ENCODE measurements at regions not wholly inside any gene's neighbourhood (a gene's known extent, or its start where the extent isn't known, plus 50 kb on each side); places are given as distances from the start of the nearest gene placed in this dataset.

DNA sequence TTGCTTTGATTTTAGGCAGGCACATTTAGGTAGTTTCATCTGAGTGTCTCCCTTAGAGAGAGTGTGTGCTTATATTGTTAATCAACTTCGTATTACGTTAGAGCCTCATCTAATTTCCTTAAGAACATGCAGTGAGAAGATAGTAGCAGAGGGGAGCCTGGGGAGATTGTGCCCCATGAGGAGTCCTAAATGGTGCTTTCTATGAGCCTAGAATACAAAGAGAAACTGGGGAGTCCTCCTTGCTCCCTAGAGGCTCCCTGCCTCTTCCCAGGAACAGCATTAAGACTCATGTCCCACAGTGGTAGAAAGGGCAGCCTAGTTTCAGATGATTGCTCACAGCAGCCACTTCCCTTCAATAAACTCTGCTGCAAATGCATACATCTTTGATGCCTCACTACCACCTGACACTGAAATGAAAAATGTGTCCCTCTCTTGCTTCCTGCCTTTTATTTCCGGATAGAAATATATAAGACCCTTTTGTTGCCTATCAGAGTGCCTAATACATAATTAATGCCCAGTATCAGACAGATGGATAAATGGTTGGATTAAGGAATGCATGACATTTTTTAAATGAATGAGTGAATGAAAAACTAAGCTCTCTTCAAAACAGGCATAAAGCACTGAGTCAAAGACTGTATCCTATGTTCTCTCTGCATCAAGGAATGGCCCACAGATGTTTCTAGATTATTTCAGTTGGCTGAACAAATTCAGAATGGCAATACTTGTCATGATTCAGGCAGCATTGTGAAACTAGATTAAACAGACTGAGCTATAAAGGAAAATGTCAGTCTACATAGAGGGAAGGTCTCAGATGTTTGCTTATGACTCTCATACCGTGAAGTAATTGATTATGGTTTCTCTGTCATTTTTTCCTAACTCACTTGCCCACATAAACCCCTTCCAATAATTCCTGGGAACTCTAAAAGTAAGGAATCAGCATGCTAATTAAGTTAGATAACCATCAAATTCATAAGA is 362.1 kb downstream of the LRRC3B start:
- CTCF ChIA-PET, result no interaction called here
- H3K36me3 ChIP-seq (ENCODE audit: insufficient read depth, low read length), result no peaks in the 10 kb centered on the region
- no peak overlapping the region for H3K27ac Mint-ChIP-seq
- DNase-seq, result no peak
- no peaks in the 10 kb centered on the region for H3K36me3 Mint-ChIP-seq
- H3K9me3 ChIP-seq (ENCODE audit: low read length), result no peaks in the 10 kb centered on the region
- no peak overlapping the region for H3K27ac ChIP-seq (ENCODE audit: low read depth, low read length)
- peaks cover 0 to 4% (median 0%) of the 10 kb centered on the region in 5 donors for H3K9me3 Mint-ChIP-seq
- H3K4me1 Mint-ChIP-seq, result no peaks in the 10 kb centered on the region
- H3K4me3 ChIP-seq (ENCODE audit: low read length), result no peak overlapping the region
- no peak overlapping the region for H3K4me3 Mint-ChIP-seq
- H3K4me1 ChIP-seq (ENCODE audit: insufficient read depth, low read length), result no peaks in the 10 kb centered on the region
- POLR2A ChIA-PET, result no interaction called here
- no peaks in the 10 kb centered on the region for H3K27me3 ChIP-seq (ENCODE audit: insufficient read depth, low read length, poor library complexity, severe bottlenecking)
- H3K27me3 Mint-ChIP-seq, result no peaks in the 10 kb centered on the region

GRCh38 chr3:26989037-26989436 is 366.5 kb downstream of the LRRC3B start:
- H3K27me3 ChIP-seq (ENCODE audit: insufficient read depth, low read length, poor library complexity, severe bottlenecking), result no peaks in the 10 kb centered on the region
- peaks cover 0 to 9% (median 5%) of the 10 kb centered on the region in 5 donors for H3K9me3 Mint-ChIP-seq
- no peaks in the 10 kb centered on the region for H3K4me1 Mint-ChIP-seq
- no peak overlapping the region for H3K4me3 Mint-ChIP-seq
- CTCF ChIA-PET, result no interaction called here
- no peaks in the 10 kb centered on the region for H3K9me3 ChIP-seq (ENCODE audit: low read length)
- no peaks in the 10 kb centered on the region for H3K4me1 ChIP-seq (ENCODE audit: insufficient read depth, low read length)
- no peak overlapping the region for H3K27ac ChIP-seq (ENCODE audit: low read depth, low read length)
- no peak overlapping the region for H3K4me3 ChIP-seq (ENCODE audit: low read length)
- H3K27ac Mint-ChIP-seq, result no peak overlapping the region
- DNase-seq, result no peak
- H3K36me3 ChIP-seq (ENCODE audit: insufficient read depth, low read length), result no peaks in the 10 kb centered on the region
- no peaks in the 10 kb centered on the region for H3K27me3 Mint-ChIP-seq
- H3K36me3 Mint-ChIP-seq, result no peaks in the 10 kb centered on the region
- POLR2A ChIA-PET, result no interaction called here

- CTCF ChIA-PET, result no interaction called here
- H3K4me1 Mint-ChIP-seq, result no peaks in the 10 kb centered on the region
Measured at GRCh38 chr3:26997226-26997625, 372.0 kb downstream of the NEK10 start.

GRCh38 chr3:27010834-27011233 is 358.3 kb downstream of the NEK10 start:
- H3K4me1 ChIP-seq (ENCODE audit: insufficient read depth, low read length), result no peaks in the 10 kb centered on the region
- H3K27me3 ChIP-seq (ENCODE audit: insufficient read depth, low read length, poor library complexity, severe bottlenecking), result no peaks in the 10 kb centered on the region
- DNase-seq, result no peak
- ChIA-PET POLR2A (no interaction called here), CTCF (no interaction called here)
- no peaks in the 10 kb centered on the region for H3K36me3 ChIP-seq (ENCODE audit: insufficient read depth, low read length)
- H3K4me3 ChIP-seq (ENCODE audit: low read length), result no peak overlapping the region
- Mint-ChIP-seq H3K4me1 (no peaks in the 10 kb centered on the region), H3K36me3 (no peaks in the 10 kb centered on the region), H3K4me3 (no peak overlapping the region), H3K27me3 (no peaks in the 10 kb centered on the region), H3K27ac (no peak overlapping the region), H3K9me3 (peaks cover 0 to 5% (median 0%) of the 10 kb centered on the region in 5 donors)
- H3K27ac ChIP-seq (ENCODE audit: low read depth, low read length), result no peak overlapping the region
- no peaks in the 10 kb centered on the region for H3K9me3 ChIP-seq (ENCODE audit: low read length)

More at GRCh38 chr3:26997226-26997625, 372.0 kb downstream of the NEK10 start:
- H3K36me3 Mint-ChIP-seq, result no peaks in the 10 kb centered on the region
- peaks cover 0 to 1% of the 10 kb centered on the region in 2 donors for H3K27me3 Mint-ChIP-seq
- peaks cover 0 to 11% (median 6%) of the 10 kb centered on the region in 5 donors for H3K9me3 Mint-ChIP-seq
- no peak overlapping the region for H3K27ac ChIP-seq (ENCODE audit: low read depth, low read length)
- no peak overlapping the region for H3K4me3 ChIP-seq (ENCODE audit: low read length)
- H3K27ac Mint-ChIP-seq, result no peak overlapping the region
- DNase-seq, result no peak
- H3K9me3 ChIP-seq (ENCODE audit: low read length), result no peaks in the 10 kb centered on the region
- POLR2A ChIA-PET, result no interaction called here
- H3K36me3 ChIP-seq (ENCODE audit: insufficient read depth, low read length), result no peaks in the 10 kb centered on the region
- no peaks in the 10 kb centered on the region for H3K27me3 ChIP-seq (ENCODE audit: insufficient read depth, low read length, poor library complexity, severe bottlenecking)
- H3K4me3 Mint-ChIP-seq, result no peak overlapping the region
- no peaks in the 10 kb centered on the region for H3K4me1 ChIP-seq (ENCODE audit: insufficient read depth, low read length)

- no peak overlapping the region for H3K27ac Mint-ChIP-seq
- no peaks in the 10 kb centered on the region for H3K36me3 Mint-ChIP-seq
- Histone ChIP-seq H3K4me3 (ENCODE audit: low read length) (no peak overlapping the region), H3K27ac (ENCODE audit: low read depth, low read length) (no peak overlapping the region), H3K9me3 (ENCODE audit: low read length) (no peaks in the 10 kb centered on the region), H3K36me3 (ENCODE audit: insufficient read depth, low read length) (no peaks in the 10 kb centered on the region), H3K4me1 (ENCODE audit: insufficient read depth, low read length) (no peaks in the 10 kb centered on the region), H3K27me3 (ENCODE audit: insufficient read depth, low read length, poor library complexity, severe bottlenecking) (no peaks in the 10 kb centered on the region)
- no peak overlapping the region for H3K4me3 Mint-ChIP-seq
- DNase-seq, result no peak
- ChIA-PET POLR2A (no interaction called here), CTCF (no interaction called here)
- H3K27me3 Mint-ChIP-seq, result no peaks in the 10 kb centered on the region
- H3K4me1 Mint-ChIP-seq, result no peaks in the 10 kb centered on the region
- H3K9me3 Mint-ChIP-seq, result peaks cover 0 to 5% (median 0%) of the 10 kb centered on the region in 5 donors
Measured at GRCh38 chr3:27022096-27022761, 347.0 kb downstream of the NEK10 start.

- POLR2A ChIA-PET, result no interaction called here
- Histone ChIP-seq H3K27ac (ENCODE audit: low read depth, low read length) (no peak overlapping the region), H3K4me1 (ENCODE audit: insufficient read depth, low read length) (no peaks in the 10 kb centered on the region), H3K27me3 (ENCODE audit: insufficient read depth, low read length, poor library complexity, severe bottlenecking) (no peaks in the 10 kb centered on the region), H3K9me3 (ENCODE audit: low read length) (no peaks in the 10 kb centered on the region), H3K4me3 (ENCODE audit: low read length) (no peak overlapping the region), H3K36me3 (ENCODE audit: insufficient read depth, low read length) (no peaks in the 10 kb centered on the region)
- DNase-seq, result no peak
- Mint-ChIP-seq H3K4me3 (no peak overlapping the region), H3K36me3 (no peaks in the 10 kb centered on the region), H3K4me1 (no peaks in the 10 kb centered on the region), H3K27me3 (no peaks in the 10 kb centered on the region), H3K27ac (no peak overlapping the region), H3K9me3 (peaks cover 0 to 3% (median 0%) of the 10 kb centered on the region in 5 donors)
- CTCF ChIA-PET, result no interaction called here
Measured at GRCh38 chr3:27024493-27024892, 344.7 kb downstream of the NEK10 start.

DNA sequence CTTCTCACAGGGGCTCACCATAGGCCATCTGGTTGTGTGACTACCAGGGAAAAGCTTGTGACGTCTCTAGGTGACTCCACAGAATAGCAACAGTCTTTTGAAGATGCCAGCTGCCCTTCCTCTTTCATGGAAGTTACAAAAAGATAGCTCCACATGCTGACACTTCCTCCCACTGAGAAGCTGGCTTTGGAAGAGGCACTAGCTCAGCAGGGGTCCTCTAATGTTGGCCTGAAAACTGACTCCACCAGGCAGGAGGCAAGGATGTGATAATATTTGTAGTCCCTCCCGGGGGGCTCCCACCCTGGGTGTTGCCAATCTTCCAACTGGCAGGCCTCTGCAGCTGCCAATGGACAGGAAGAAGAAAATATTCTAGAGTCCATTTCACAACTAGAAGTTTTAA is 343.5 kb downstream of the NEK10 start:
- Histone ChIP-seq H3K36me3 (ENCODE audit: insufficient read depth, low read length) (no peaks in the 10 kb centered on the region), H3K27ac (ENCODE audit: low read depth, low read length) (no peak overlapping the region), H3K4me3 (ENCODE audit: low read length) (no peak overlapping the region), H3K9me3 (ENCODE audit: low read length) (no peaks in the 10 kb centered on the region), H3K4me1 (ENCODE audit: insufficient read depth, low read length) (no peaks in the 10 kb centered on the region), H3K27me3 (ENCODE audit: insufficient read depth, low read length, poor library complexity, severe bottlenecking) (no peaks in the 10 kb centered on the region)
- no peak for DNase-seq
- no peaks in the 10 kb centered on the region for H3K36me3 Mint-ChIP-seq
- ChIA-PET POLR2A (no interaction called here), CTCF (no interaction called here)
- H3K27ac Mint-ChIP-seq, result no peak overlapping the region
- peaks cover 0 to 3% (median 0%) of the 10 kb centered on the region in 5 donors for H3K9me3 Mint-ChIP-seq
- no peaks in the 10 kb centered on the region for H3K27me3 Mint-ChIP-seq
- H3K4me1 Mint-ChIP-seq, result no peaks in the 10 kb centered on the region
- H3K4me3 Mint-ChIP-seq, result no peak overlapping the region

DNA sequence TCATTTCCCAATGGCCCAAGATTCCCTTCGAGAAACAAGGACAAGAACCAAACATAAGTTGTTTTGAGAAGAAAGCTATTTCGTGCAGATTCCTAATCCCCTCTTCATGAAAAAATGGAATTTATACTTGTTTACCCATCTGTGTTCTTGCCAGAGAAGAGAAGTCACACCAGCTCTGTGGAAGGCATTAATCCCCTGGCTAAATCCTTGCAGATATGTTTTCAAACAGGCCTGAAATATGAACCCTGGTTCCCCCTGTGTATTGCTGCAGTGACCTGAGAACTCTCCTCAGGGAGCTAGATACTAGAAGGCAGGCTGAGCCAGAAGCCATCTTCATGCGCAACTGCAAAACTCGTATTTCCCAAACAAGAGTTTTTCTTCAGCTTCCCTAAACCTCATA is 337.7 kb downstream of the NEK10 start:
- no peaks in the 10 kb centered on the region for H3K36me3 Mint-ChIP-seq
- no peak for DNase-seq
- H3K27ac Mint-ChIP-seq, result no peak overlapping the region
- H3K9me3 ChIP-seq (ENCODE audit: low read length), result no peaks in the 10 kb centered on the region
- H3K27ac ChIP-seq (ENCODE audit: low read depth, low read length), result no peak overlapping the region
- ChIA-PET CTCF (no interaction called here), POLR2A (no interaction called here)
- H3K27me3 ChIP-seq (ENCODE audit: insufficient read depth, low read length, poor library complexity, severe bottlenecking), result no peaks in the 10 kb centered on the region
- H3K9me3 Mint-ChIP-seq, result peaks cover 0 to 2% (median 0%) of the 10 kb centered on the region in 5 donors
- H3K27me3 Mint-ChIP-seq, result peaks cover 0 to 1% of the 10 kb centered on the region in 2 donors
- no peaks in the 10 kb centered on the region for H3K36me3 ChIP-seq (ENCODE audit: insufficient read depth, low read length)
- no peak overlapping the region for H3K4me3 Mint-ChIP-seq
- H3K4me1 ChIP-seq (ENCODE audit: insufficient read depth, low read length), result no peaks in the 10 kb centered on the region
- no peak overlapping the region for H3K4me3 ChIP-seq (ENCODE audit: low read length)
- no peaks in the 10 kb centered on the region for H3K4me1 Mint-ChIP-seq
